ENCODE measurements at regions not wholly inside any gene's neighbourhood (a gene's known extent, or its start where the extent isn't known, plus 50 kb on each side); places are given as distances from the start of the nearest gene placed in this dataset.

GRCh38 chr15:29593111-29593510 is 229.2 kb downstream of the TJP1 start:
- Histone ChIP-seq H3K9ac (replicated peaks; ENCODE audit: extremely low read depth, insufficient read depth, low read length) (no peak overlapping the region), H3K36me3 (ENCODE audit: control insufficient read depth in 2 of 2, extremely low read depth in 1 of 2, insufficient read depth in 2 of 2, low read length in 2 of 2) (no peaks in the 10 kb centered on the region), H3K79me2 (ENCODE audit: control insufficient read depth, insufficient read depth, low read length) (no peaks in the 10 kb centered on the region), H3K9me3 (replicated peaks; ENCODE audit: control insufficient read depth, insufficient read depth, low read length) (no peaks in the 10 kb centered on the region), H3K9me1 (replicated peaks; ENCODE audit: control insufficient read depth, extremely low read depth, insufficient read depth, low read length) (no peaks in the 10 kb centered on the region), H4K20me1 (replicated peaks; ENCODE audit: control insufficient read depth, extremely low read depth, insufficient read depth, low read length) (no peaks in the 10 kb centered on the region), H3K4me1 (ENCODE audit: control insufficient read depth, extremely low read depth, insufficient read depth, low read length) (no peaks in the 10 kb centered on the region), H3K27me3 (ENCODE audit: control insufficient read depth in 2 of 2, insufficient read depth in 2 of 2, low read length in 2 of 2) (peaks cover 0 to 2% of the 10 kb centered on the region in 2 experiments), H3K4me3 (replicated peaks in 1 of 3; ENCODE audit: insufficient read depth in 1 of 3, low read depth in 1 of 3, low read length in 3 of 3) (no peak overlapping the region), H3K4me2 (ENCODE audit: insufficient read depth, low read length) (no peak overlapping the region), H2AFZ (ENCODE audit: low read depth, low read length) (no peak overlapping the region), H3K27ac (ENCODE audit: insufficient read depth, low read depth, low read length) (no peak overlapping the region)
- intact Hi-C loops (cut with micrococcal nuclease) (no loop called here), dilution Hi-C loops (cut with MboI; ENCODE audit: extremely low pct_ligation_motif_present, low sequenced_read_pairs) (no loop called here)
- ChIA-PET POLR2A (no interaction called here), CTCF (no interaction called here)
- no TSS peak for BruUV-seq (replicated peaks)
- DNase-seq (ENCODE audit: low read depth, low spot score), result no peak
- FAIRE-seq, result no peak
- TF ChIP-seq POLR2A (IDR thresholded peaks at IDR 0.05; ENCODE audit: low read depth, low read length) (no peak), POLR2AphosphoS5 (IDR thresholded peaks at IDR 0.05; ENCODE audit: insufficient read depth, low read depth, low read length) (no peak), CTCF (IDR thresholded peaks at IDR 0.05; ENCODE audit: extremely low read depth in 1 of 2, insufficient read depth in 1 of 2, low read depth in 1 of 2, low read length in 2 of 2) (no peak), MYC (IDR thresholded peaks at IDR 0.05; ENCODE audit: low read depth, low read length) (no peak), FOS (IDR thresholded peaks at IDR 0.05; ENCODE audit: borderline replicate concordance, insufficient read depth, low read length) (no peak), MAX (IDR thresholded peaks at IDR 0.05; ENCODE audit: insufficient read depth, insufficient read length) (no peak), GATA2 (IDR thresholded peaks at IDR 0.05; ENCODE audit: insufficient read depth, insufficient read length, low read depth, low read length) (no peak), JUN (IDR thresholded peaks at IDR 0.05; ENCODE audit: borderline replicate concordance, insufficient read depth, insufficient read length, low read depth) (no peak), EZH2 (IDR thresholded peaks at IDR 0.05; ENCODE audit: borderline replicate concordance, low read depth, low read length, severe bottlenecking) (no peak)
